Hepatocyte (in vitro differentiated cells): ENCODE measurements at regions not wholly inside any gene's neighbourhood (a gene's known extent, or its start where the extent isn't known, plus 50 kb on each side); places are given as distances from the start of the nearest gene placed in this dataset.

Experiments
- DNase-seq: peaks from one replicate; pipeline ENCODE4 v3.0.0-alpha.2; 2016; ENCODE audit warnings: low spot score
- H2AFZ ChIP-seq: fragments of 200-600 bp; sonication (generic); 2 replicates; pipeline ENCODE4 v1.6.0; 2016; ENCODE audit warnings: antibody characterized with exemption, mild to moderate bottlenecking
- H3K27ac ChIP-seq: fragments of 200-600 bp; sonication (generic); 2 replicates; pipeline ENCODE4 v1.5.1; 2016; ENCODE audit warnings: mild to moderate bottlenecking
- H3K27me3 ChIP-seq: fragments of 200-600 bp; sonication (generic); 2 replicates; pipeline ENCODE4 v1.6.1; 2016
- H3K36me3 ChIP-seq: fragments of 200-600 bp; sonication (generic); replicated peaks from 2 replicates; pipeline ENCODE4 v1.5.1; 2016; ENCODE audit warnings: low read depth; ENCODE audit not compliant: insufficient read depth
- H3K4me1 ChIP-seq: fragments of 200-600 bp; sonication (generic); 2 replicates; pipeline ENCODE4 v1.5.1; 2016; ENCODE audit warnings: mild to moderate bottlenecking, moderate library complexity; ENCODE audit not compliant: insufficient read depth
- H3K4me2 ChIP-seq: fragments of 200-600 bp; sonication (generic); 2 replicates; pipeline ENCODE4 v1.6.0; 2016
- H3K4me3 ChIP-seq: fragments of 200-600 bp; sonication (generic); 2 replicates; pipeline ENCODE4 v1.5.1; 2016; ENCODE audit warnings: mild to moderate bottlenecking
- H3K79me2 ChIP-seq: fragments of 200-600 bp; sonication (generic); 2 replicates; pipeline ENCODE4 v1.6.0; 2017; ENCODE audit warnings: mild to moderate bottlenecking
- H3K9me2 ChIP-seq: fragments of 200-600 bp; sonication (generic); replicated peaks from 2 replicates; pipeline ENCODE4 v1.6.0; 2017; ENCODE audit warnings: mild to moderate bottlenecking; ENCODE audit not compliant: insufficient read depth
- H3K9me3 ChIP-seq: fragments of 200-600 bp; sonication (generic); 2 replicates; pipeline ENCODE4 v1.5.1; 2016; ENCODE audit warnings: low read depth, mild to moderate bottlenecking
- H4K20me1 ChIP-seq: fragments of 200-600 bp; sonication (generic); 2 replicates; pipeline ENCODE4 v1.6.0; 2016; ENCODE audit warnings: mild to moderate bottlenecking; ENCODE audit not compliant: insufficient read depth, poor library complexity, severe bottlenecking
- EZH2 ChIP-seq: fragments of 200-600 bp; sonication (generic); IDR thresholded peaks from 2 replicates; pipeline ENCODE4 v1.6.1; 2016; ENCODE audit warnings: antibody characterized with exemption, mild to moderate bottlenecking, borderline replicate concordance
- EZH2phosphoT487 ChIP-seq: fragments of 200-600 bp; sonication (generic); IDR thresholded peaks from one replicate; pipeline ENCODE4 v1.6.1; 2018; ENCODE audit warnings: antibody characterized with exemption, mild to moderate bottlenecking, low read depth, moderate library complexity; ENCODE audit not compliant: unreplicated experiment, severe bottlenecking
- WGBS: methylation state at CpG from one replicate; pipeline ENCODE4 v1.1.6; 2016; ENCODE audit warnings: low lambda C conversion rate; ENCODE audit errors: missing lambda C conversion rate; 5-methylcytosine and 5-hydroxymethylcytosine counted together
- TF ChIP-seq, protein P1 (sequence below): fragments of 200-600 bp; sonication (generic); IDR thresholded peaks from 2 replicates; pipeline ENCODE4 v1.5.1; 2016; ENCODE audit warnings: antibody characterized with exemption, mild to moderate bottlenecking; ENCODE audit not compliant: poor library complexity

DNA sequence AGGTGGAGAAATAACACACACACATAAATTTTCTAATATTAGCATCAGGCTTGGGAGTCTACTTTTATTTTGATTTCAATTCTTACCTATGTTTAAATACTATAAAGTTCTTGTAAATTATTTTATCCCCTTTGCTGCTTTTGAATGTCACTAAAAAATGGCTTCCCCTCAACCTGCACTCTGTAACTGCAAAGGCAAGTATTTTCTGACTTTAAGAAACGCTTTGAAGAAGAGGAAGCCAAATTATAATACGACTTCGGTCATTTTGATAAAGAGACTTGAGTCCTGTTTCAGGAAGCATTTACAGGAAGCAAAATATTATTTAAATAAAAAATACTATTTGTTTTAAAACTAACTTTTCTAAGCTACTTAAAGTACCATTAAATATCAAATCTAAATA lies 627.7 kb upstream of the AGTR1 start:
- Histone ChIP-seq H3K79me2 (no peaks in the 10 kb centered on the region), H3K27ac (no peak overlapping the region), H2AFZ (no peak overlapping the region), H3K9me3 (no peaks in the 10 kb centered on the region), H3K27me3 (no peaks in the 10 kb centered on the region), H3K36me3 (no peaks in the 10 kb centered on the region), H3K9me2 (no peaks in the 10 kb centered on the region), H3K4me1 (no peaks in the 10 kb centered on the region), H4K20me1 (no peaks in the 10 kb centered on the region), H3K4me2 (no peak overlapping the region), H3K4me3 (no peak overlapping the region)
- no peak for DNase-seq
- WGBS = 87% methylated on average over 3 of the region's 3 CpGs
- TF ChIP-seq, protein P1, sequence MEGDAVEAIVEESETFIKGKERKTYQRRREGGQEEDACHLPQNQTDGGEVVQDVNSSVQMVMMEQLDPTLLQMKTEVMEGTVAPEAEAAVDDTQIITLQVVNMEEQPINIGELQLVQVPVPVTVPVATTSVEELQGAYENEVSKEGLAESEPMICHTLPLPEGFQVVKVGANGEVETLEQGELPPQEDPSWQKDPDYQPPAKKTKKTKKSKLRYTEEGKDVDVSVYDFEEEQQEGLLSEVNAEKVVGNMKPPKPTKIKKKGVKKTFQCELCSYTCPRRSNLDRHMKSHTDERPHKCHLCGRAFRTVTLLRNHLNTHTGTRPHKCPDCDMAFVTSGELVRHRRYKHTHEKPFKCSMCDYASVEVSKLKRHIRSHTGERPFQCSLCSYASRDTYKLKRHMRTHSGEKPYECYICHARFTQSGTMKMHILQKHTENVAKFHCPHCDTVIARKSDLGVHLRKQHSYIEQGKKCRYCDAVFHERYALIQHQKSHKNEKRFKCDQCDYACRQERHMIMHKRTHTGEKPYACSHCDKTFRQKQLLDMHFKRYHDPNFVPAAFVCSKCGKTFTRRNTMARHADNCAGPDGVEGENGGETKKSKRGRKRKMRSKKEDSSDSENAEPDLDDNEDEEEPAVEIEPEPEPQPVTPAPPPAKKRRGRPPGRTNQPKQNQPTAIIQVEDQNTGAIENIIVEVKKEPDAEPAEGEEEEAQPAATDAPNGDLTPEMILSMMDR = no peak
- no peak for TF ChIP-seq EZH2
- no peak for TF ChIP-seq EZH2phosphoT487

DNA sequence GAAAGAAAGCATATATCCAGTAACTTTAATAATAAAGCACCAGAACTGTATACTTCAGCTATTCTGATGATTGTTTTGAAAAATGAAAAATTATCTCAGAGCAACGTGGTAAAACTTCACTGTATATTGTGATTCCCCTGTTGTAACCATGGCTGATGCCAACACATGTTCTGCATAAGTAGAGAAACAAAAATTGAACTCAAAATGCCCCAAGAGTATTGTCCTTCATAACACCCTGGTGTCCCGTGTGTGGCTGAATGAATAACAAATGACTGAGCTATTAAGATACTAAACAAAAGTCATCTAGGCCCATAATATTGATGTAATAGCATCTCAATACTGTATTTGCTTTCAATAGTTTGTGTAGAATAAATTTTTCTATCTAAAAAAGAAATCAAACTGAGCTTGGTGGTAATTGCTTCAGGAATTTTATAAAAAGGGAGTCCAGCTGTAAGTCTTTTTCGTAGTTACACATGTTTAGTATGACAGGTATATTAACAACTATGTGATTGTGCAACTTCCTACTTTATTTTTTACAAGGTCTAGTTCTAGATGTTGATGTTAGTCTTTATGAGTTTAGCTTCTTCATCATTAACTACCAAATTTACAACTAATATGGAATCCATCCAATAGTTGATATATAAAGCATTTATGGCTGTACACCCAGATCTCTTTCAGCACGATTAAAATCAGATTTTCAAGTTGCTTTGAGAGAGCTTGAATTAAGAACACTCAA lies 623.8 kb upstream of the AGTR1 start:
- Histone ChIP-seq H3K79me2 (no peaks in the 10 kb centered on the region), H3K4me1 (no peaks in the 10 kb centered on the region), H3K4me2 (no peak overlapping the region), H4K20me1 (no peaks in the 10 kb centered on the region), H3K4me3 (no peak overlapping the region), H3K27ac (no peak overlapping the region), H3K9me2 (no peaks in the 10 kb centered on the region), H3K27me3 (no peaks in the 10 kb centered on the region), H3K9me3 (no peaks in the 10 kb centered on the region), H2AFZ (no peak overlapping the region), H3K36me3 (no peaks in the 10 kb centered on the region)
- DNase-seq = no peak
- WGBS = 73% methylated on average over 4 of the region's 4 CpGs
- TF ChIP-seq EZH2phosphoT487 (no peak), EZH2 (no peak)
- TF ChIP-seq, protein P1 = no peak

DNA sequence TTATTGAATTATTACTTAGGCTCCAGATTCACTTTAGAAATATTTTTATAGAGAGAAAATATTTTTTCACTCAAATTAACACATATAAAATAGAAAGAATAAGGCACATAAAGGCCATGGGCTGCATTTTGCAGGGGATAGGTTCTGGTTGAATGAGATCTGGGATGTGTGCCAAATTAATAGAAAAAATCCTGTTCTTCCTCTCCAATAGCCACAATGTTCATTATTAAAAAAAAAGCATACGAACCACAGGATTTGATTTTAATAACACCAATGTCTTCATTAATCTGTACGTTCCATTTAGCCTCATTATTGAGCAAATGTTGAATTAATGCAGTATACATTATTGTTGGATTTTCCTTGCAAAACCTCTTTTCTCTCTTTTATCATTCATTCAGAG lies 622.8 kb upstream of the AGTR1 start:
- TF ChIP-seq EZH2phosphoT487 (no peak), EZH2 (no peak)
- TF ChIP-seq, protein P1 = no peak
- no peak overlapping the region for H3K4me2 ChIP-seq
- 89% methylated on average over 2 of the region's 2 CpGs for WGBS
- H3K36me3 ChIP-seq = no peaks in the 10 kb centered on the region
- H3K4me3 ChIP-seq = no peak overlapping the region
- DNase-seq = no peak
- H3K9me3 ChIP-seq = no peaks in the 10 kb centered on the region
- H3K9me2 ChIP-seq = no peaks in the 10 kb centered on the region
- H3K27me3 ChIP-seq = no peaks in the 10 kb centered on the region
- no peak overlapping the region for H3K27ac ChIP-seq
- H3K4me1 ChIP-seq = no peaks in the 10 kb centered on the region
- no peaks in the 10 kb centered on the region for H4K20me1 ChIP-seq
- H2AFZ ChIP-seq = no peak overlapping the region
- no peaks in the 10 kb centered on the region for H3K79me2 ChIP-seq
